ENCODE measurements at regions not wholly inside any gene's neighbourhood (a gene's known extent, or its start where the extent isn't known, plus 50 kb on each side); places are given as distances from the start of the nearest gene placed in this dataset.

DNA sequence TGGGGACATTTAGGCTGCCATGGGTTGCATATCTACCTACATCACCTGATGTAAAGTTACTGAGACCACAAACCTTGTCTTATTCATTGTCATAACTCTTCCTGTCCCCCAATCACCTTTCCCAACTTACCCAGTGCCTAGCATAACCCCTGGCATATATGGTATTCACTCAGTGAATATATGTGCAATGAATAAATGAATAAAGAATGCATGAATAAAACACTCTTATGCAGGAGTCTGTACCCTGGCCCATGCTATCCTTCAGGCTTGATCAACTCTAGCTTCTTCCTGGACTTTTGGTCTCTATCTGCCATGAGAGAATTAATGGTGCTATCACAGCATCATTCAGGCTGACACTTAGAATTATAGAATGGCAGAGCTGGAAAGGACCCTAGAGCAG, 285.2 kb downstream of the SMARCA2 start:
- TF ChIP-seq, protein P1, sequence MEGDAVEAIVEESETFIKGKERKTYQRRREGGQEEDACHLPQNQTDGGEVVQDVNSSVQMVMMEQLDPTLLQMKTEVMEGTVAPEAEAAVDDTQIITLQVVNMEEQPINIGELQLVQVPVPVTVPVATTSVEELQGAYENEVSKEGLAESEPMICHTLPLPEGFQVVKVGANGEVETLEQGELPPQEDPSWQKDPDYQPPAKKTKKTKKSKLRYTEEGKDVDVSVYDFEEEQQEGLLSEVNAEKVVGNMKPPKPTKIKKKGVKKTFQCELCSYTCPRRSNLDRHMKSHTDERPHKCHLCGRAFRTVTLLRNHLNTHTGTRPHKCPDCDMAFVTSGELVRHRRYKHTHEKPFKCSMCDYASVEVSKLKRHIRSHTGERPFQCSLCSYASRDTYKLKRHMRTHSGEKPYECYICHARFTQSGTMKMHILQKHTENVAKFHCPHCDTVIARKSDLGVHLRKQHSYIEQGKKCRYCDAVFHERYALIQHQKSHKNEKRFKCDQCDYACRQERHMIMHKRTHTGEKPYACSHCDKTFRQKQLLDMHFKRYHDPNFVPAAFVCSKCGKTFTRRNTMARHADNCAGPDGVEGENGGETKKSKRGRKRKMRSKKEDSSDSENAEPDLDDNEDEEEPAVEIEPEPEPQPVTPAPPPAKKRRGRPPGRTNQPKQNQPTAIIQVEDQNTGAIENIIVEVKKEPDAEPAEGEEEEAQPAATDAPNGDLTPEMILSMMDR (IDR thresholded peaks at IDR 0.05) = no peak
- TF ChIP-seq POLR2A (IDR thresholded peaks at IDR 0.05) = no peak
